SK-N-SH (cell line): ENCODE measurements at regions not wholly inside any gene's neighbourhood (a gene's known extent, or its start where the extent isn't known, plus 50 kb on each side); places are given as distances from the start of the nearest gene placed in this dataset.

Experiments
- EZH2phosphoT487 ChIP-seq: fragments of 200-600 bp; sonication (generic); IDR thresholded peaks from 2 replicates; pipeline ENCODE4 v1.6.1; 2017; ENCODE audit warnings: low read depth, mixed run types, mild to moderate bottlenecking, antibody characterized with exemption, moderate library complexity, borderline replicate concordance
- FOSL2 ChIP-seq: IDR thresholded peaks from 2 replicates; pipeline ENCODE4 v1.4.0; 2012; ENCODE audit warnings: low read depth, mild to moderate bottlenecking, moderate library complexity, borderline replicate concordance
- JUND ChIP-seq: IDR thresholded peaks from 2 replicates; pipeline ENCODE4 v1.4.0; 2012
- RXRA ChIP-seq: IDR thresholded peaks from 2 replicates; pipeline ENCODE4 v1.4.0; 2012; ENCODE audit warnings: low read depth, mild to moderate bottlenecking, borderline replicate concordance
- SIN3A ChIP-seq: IDR thresholded peaks from 2 replicates; pipeline ENCODE4 v1.6.1; 2012; ENCODE audit warnings: low read depth, mild to moderate bottlenecking, low read length, moderate library complexity, borderline replicate concordance
- TCF12 ChIP-seq: IDR thresholded peaks from 2 replicates; pipeline ENCODE4 v1.4.0; 2012
- YY1 ChIP-seq: IDR thresholded peaks from 2 replicates; pipeline ENCODE4 v1.4.0; 2012; ENCODE audit warnings: low read depth, mild to moderate bottlenecking
- TF ChIP-seq, protein P1 (sequence below): fragments of 200-600 bp; sonication (generic); IDR thresholded peaks from 2 replicates; pipeline ENCODE4 v1.6.1; 2017; ENCODE audit warnings: antibody characterized with exemption, mild to moderate bottlenecking, moderate library complexity

DNA sequence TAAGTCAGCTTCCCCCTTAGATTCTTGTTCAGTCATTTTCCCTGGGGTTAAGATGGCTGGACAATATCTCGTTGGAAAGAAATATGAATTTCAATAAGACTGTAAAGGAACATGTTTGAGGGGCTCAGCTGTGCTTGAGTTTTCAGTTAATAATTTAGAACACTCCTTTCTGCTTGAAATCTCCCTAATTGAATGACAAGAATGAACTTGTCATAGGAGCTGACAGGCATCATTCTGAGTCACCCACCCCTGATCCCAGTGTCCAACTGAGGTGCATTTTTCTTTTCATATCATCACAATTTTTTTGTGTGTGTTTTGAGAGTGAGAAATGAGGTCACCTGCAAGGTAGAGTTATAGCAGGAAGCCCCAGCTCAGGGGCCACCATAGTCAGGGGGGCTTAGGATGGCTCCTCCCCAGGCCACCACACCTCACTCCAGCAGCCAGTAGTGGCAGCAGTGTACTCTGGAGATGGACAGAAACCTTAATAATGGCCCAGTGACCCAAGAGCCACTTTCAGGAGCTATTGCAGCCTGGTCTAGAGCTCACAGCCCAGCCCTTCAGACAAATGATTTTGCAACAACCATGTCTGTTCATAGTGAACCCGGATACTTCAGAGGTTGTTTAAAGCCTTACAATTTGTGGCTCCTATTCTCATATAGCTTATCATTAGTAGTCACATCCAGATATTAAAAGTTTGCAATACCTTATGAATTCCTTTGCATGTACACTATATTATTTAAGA lies 174.5 kb downstream of the MAIP1 start:
- TF ChIP-seq FOSL2 (no peak), EZH2phosphoT487 (no peak), SIN3A (no peak), TCF12 (no peak), RXRA (no peak), YY1 (no peak), JUND (no peak)
- TF ChIP-seq, protein P1, sequence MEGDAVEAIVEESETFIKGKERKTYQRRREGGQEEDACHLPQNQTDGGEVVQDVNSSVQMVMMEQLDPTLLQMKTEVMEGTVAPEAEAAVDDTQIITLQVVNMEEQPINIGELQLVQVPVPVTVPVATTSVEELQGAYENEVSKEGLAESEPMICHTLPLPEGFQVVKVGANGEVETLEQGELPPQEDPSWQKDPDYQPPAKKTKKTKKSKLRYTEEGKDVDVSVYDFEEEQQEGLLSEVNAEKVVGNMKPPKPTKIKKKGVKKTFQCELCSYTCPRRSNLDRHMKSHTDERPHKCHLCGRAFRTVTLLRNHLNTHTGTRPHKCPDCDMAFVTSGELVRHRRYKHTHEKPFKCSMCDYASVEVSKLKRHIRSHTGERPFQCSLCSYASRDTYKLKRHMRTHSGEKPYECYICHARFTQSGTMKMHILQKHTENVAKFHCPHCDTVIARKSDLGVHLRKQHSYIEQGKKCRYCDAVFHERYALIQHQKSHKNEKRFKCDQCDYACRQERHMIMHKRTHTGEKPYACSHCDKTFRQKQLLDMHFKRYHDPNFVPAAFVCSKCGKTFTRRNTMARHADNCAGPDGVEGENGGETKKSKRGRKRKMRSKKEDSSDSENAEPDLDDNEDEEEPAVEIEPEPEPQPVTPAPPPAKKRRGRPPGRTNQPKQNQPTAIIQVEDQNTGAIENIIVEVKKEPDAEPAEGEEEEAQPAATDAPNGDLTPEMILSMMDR: no peak
